ENCODE measurements at regions not wholly inside any gene's neighbourhood (a gene's known extent, or its start where the extent isn't known, plus 50 kb on each side); places are given as distances from the start of the nearest gene placed in this dataset.

- TF ChIP-seq EZH2 (IDR thresholded peaks at IDR 0.05; ENCODE audit: insufficient read depth, poor library complexity, severe bottlenecking), result no peak
- no peak for TF ChIP-seq EZH2phosphoT487 (IDR thresholded peaks at IDR 0.05; ENCODE audit: insufficient read depth, low read depth)
These were observed 51.3 kb upstream of the CXCL12 start for GRCh38 chr10:44436240-44436639.
